Activated naive CD8-positive, alpha-beta T cell treated with anti-CD3 and anti-CD28 coated beads, Interleukin-2, amount 50 U/mL, for 16 hours (primary cell): ENCODE measurements at regions not wholly inside any gene's neighbourhood (a gene's known extent, or its start where the extent isn't known, plus 50 kb on each side); places are given as distances from the start of the nearest gene placed in this dataset.

Experiments used
- DNase-seq: peaks from one replicate; pipeline ENCODE4 v3.0.0-alpha.2; 2020; ENCODE audit warnings: low read depth, low spot score

- no peak for DNase-seq
Measured at GRCh38 chr11:45089676-45090499, 56.6 kb upstream of the PRDM11 start.

GRCh38 chr11:45090607-45091006, 55.8 kb upstream of the PRDM11 start:
- DNase-seq, result no peak

- DNase-seq, result no peak
Measured at GRCh38 chr11:45091563-45092403, 54.7 kb upstream of the PRDM11 start.

GRCh38 chr11:45092404-45092785, 54.0 kb upstream of the PRDM11 start:
- no peak for DNase-seq

- DNase-seq, result no peak
Measured at GRCh38 chr11:45092901-45093760, 53.3 kb upstream of the PRDM11 start.

GRCh38 chr11:45093761-45094455, 52.5 kb upstream of the PRDM11 start:
- DNase-seq, result no peak

- no peak for DNase-seq
Measured at GRCh38 chr11:45094958-45095690, 51.3 kb upstream of the PRDM11 start.

GRCh38 chr11:45095691-45096010, 50.8 kb upstream of the PRDM11 start:
- no peak for DNase-seq

GRCh38 chr11:45096636-45097035, 49.8 kb upstream of the PRDM11 start:
- no peak for DNase-seq
